Sciatic nerve (tissue), 2 donors: ENCODE measurements at regions not wholly inside any gene's neighbourhood (a gene's known extent, or its start where the extent isn't known, plus 50 kb on each side); places are given as distances from the start of the nearest gene placed in this dataset.
"Not testable (repeated sequence)": the region's sequence is repeated elsewhere in the genome, so short reads cannot be mapped to it uniquely, and the experiment has no call there.

Experiments
- ATAC-seq: fragments of 200-7000 bp; cut with Tn5 transposase; one replicate; pipeline ENCODE4 v1.9.1; 2020; ENCODE audit warnings: mild to moderate bottlenecking, moderate library complexity
- DNase-seq: peaks from one replicate; pipeline ENCODE4 v3.0.0-alpha.2; 2020; ENCODE audit warnings: low spot score
- intact Hi-C: fragments of 100-400 bp; cut with DNase I; formaldehyde crosslinking; loops from one replicate; pipeline ENCODE4 v1.14.2; 2022
- donor health status: DM: no; HTN: no; CAD: no.
- donor health status: DM: no; HTN: no; CAD: no.

- DNase-seq = no peak
- intact Hi-C loops = no loop called here
- no peak for ATAC-seq
These were observed 105.5 kb upstream of the S1PR1 start for GRCh38 chr1:101131239-101131843.

- DNase-seq (no peak), ATAC-seq (no peak)
- intact Hi-C loops = no loop called here
These were observed 105.1 kb upstream of the DPH5 start for GRCh38 chr1:101130673-101131072.

DNA sequence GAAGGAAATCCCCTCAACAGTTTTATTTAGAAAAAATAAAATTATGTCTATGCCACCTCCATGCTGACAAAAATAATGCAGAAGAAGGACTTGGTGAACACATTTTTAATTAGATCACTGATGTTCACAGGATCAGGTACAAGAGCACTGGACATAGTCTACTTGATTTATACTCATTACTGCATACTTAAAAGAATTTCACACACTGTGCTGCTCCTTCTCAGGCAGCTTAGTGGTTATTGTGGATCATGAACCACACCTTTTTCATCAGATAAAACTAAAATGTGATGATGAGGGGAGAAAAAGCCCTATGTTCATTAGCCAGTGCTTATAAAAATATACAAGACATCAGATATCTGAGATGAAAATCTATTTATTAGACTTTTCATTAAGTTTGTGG lies 103.3 kb upstream of the DPH5 start:
- DNase-seq (no peak), ATAC-seq (no peak)
- intact Hi-C loops = no loop called here

GRCh38 chr1:101128211-101128727 lies 102.7 kb upstream of the DPH5 start:
- intact Hi-C loops = no loop called here
- ATAC-seq (no peak), DNase-seq (no peak)

DNA sequence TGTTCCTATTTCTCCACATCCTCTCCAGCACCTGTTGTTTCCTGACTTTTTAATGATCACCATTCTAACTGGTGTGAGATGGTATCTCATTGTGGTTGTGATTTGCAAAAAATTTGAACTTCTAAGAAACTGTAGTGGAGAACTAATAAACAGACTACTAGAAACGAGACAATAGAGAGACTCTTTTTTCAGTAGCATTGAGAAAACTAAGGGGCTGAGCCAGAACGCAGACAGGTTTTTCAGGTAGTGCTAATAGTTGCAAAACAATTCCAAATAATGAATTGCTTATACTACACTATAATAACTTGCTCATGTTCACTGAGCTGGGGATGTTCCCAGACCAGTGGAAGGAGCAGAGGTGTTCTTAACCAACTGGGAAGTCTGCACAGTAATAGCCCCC lies 98.8 kb upstream of the DPH5 start:
- DNase-seq (no peak), ATAC-seq (no peak)
- intact Hi-C loops = no loop called here

DNA sequence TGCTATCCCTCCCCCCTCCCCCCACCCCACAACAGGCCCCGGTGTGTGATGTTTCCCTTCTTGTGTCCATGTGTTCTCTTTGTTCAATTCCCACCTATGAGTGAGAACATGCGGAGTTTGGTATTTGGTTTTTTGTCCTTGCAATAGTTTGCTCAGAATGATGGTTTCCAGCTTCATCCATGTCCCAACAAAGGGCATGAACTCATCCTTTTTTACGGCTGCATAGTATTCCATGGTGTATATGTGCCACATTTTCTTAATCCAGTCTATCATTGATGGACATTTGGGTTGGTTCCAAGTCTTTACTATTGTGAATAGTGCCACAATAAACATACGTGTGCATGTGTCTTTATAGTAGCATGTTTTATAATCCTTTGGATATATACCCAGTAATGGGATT lies 98.3 kb upstream of the DPH5 start:
- ATAC-seq, DNase-seq, intact Hi-C loops: not testable (repeated sequence)

DNA sequence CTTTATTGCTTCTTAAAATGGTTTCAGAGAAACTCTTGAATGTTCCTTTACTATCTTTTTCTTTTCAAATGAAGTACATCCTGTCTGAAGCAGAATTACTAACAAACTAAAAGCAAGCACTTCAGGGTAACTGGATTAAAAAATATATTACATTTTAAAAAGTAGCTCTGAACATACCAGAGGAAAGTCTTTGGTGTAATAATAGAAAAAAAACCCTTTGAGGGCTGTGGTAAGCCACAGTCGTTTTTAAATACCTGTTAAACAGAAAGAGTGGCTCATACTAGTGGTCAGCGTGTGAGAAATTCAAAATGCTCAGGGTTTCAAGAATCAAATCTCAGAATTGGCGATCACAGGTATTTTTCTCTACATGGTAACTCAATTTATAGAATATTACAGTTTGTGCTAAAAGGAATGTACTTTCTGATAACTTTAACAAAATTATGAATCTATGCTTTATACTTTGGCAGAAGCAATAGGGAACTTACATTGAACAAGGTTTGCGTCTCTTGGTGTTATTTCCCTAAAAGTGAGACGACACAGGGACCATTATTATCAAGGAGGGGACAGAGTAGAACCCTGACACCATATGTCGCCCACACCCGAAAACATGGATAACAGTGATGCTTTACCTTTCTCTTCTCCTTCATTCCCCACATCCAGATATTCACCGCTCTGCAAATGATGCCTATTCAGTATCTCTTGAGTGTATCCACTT lies 97.0 kb upstream of the DPH5 start:
- ATAC-seq = no peak
- no peak for DNase-seq
- intact Hi-C loops = no loop called here

- intact Hi-C loops = no loop called here
- no peak for DNase-seq
- ATAC-seq = no peak
These were observed 96.4 kb upstream of the DPH5 start for GRCh38 chr1:101121975-101122374.

DNA sequence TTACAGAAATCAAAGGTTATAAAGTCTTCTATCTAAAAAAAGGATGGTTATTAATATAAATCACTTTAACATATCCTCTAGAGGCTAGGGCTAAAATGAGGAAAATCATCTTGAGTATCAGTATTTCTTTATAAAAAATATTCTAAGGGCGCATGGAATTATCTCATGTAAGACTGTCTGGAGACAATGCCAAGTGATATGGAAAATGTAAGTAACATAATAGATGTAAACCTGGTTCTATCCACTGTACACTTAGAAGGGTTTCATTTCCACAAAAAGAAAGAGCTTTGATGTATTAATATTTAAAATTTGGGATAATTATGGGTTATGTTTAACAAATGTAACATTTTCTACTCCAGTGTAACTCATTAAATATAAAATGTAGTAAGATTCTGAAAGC lies 95.9 kb upstream of the DPH5 start:
- ATAC-seq = no peak
- intact Hi-C loops = no loop called here

DNA sequence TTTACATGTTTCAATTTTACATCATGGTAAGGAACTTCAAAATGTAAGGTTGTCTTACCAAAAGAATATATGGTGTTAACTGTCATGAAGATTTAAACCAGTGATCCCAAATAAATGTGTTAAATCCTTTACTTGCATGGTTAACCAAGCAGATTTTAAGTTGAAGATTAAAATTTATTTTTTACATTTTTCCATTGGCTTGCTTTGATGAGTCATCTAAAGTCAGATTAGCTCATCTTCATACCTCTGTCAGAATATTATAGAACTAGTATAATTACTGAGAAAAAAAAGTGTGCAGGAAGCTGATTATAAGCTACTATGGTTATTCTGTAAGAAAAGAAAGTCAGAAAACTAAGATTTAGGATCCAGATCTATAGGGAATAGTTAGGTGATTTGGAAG lies 95.3 kb upstream of the DPH5 start:
- DNase-seq = no peak

More for the DNA sequence above, 95.9 kb upstream of the DPH5 start:
- no peak for DNase-seq

DNA sequence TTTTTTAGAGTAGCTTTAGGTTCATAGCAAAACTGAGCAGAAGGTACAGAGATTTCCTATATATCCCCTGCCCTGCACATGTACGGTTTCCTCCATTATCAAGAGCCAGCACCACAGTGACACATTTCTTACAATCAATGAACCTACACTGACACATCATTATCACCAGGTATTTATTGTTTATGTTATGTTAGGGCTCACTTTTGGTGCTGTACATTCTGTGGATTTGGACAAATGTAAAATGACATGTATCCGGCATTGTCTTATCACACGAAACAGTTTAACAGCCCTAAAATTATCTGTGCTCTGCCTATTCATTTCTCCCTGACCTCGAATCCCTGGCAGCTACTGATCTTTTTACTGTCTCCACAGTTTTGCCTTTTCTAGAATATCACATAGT lies 93.7 kb upstream of the DPH5 start:
- ATAC-seq (no peak), DNase-seq (no peak)
- intact Hi-C loops = no loop called here

More for the DNA sequence above, 95.3 kb upstream of the DPH5 start:
- no peak for ATAC-seq
- intact Hi-C loops = no loop called here

- no peak for DNase-seq
- intact Hi-C loops = no loop called here
- ATAC-seq = no peak
These were observed 90.4 kb upstream of the DPH5 start for GRCh38 chr1:101116006-101116405.

DNA sequence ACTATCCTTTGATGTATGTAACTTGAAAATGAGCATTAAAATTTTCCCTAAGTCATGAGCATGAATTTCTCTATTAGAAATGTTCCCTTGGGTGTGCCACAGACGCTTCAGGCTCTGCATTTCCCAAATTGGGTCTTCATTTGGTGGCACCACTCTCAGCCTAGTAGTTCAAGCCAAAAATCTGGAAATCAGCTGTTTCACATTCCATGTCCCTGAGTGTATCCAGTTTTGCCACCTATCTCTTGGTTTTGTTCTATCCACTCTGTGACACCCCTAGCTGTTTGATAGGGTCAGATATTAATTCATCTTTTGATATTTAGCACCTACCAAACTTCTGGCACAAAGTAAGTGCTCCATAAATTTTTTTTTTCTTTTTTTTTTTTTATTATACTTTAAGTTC lies 89.5 kb upstream of the DPH5 start:
- no peak for ATAC-seq
- DNase-seq = no peak
- intact Hi-C loops = no loop called here

GRCh38 chr1:101114128-101114527 lies 88.5 kb upstream of the DPH5 start:
- DNase-seq, ATAC-seq, intact Hi-C loops: not testable (repeated sequence)

GRCh38 chr1:101112051-101112780 lies 86.6 kb upstream of the DPH5 start:
- peak; percentile 74 for ATAC-seq
- intact Hi-C loops = no loop called here
- no peak for DNase-seq

- DNase-seq = no peak
- ATAC-seq = no peak
- intact Hi-C loops = no loop called here
These were observed 85.9 kb upstream of the DPH5 start for GRCh38 chr1:101111461-101111860.

- no peak for ATAC-seq
- no peak for DNase-seq
- intact Hi-C loops = no loop called here
These were observed 84.2 kb upstream of the DPH5 start for GRCh38 chr1:101109791-101110190.

- no peak for DNase-seq
- no peak for ATAC-seq
- intact Hi-C loops = no loop called here
These were observed 82.5 kb upstream of the DPH5 start for GRCh38 chr1:101108111-101108500.

GRCh38 chr1:101107496-101108110 lies 82.0 kb upstream of the DPH5 start:
- intact Hi-C loops = no loop called here
- DNase-seq = no peak
- no peak for ATAC-seq

DNA sequence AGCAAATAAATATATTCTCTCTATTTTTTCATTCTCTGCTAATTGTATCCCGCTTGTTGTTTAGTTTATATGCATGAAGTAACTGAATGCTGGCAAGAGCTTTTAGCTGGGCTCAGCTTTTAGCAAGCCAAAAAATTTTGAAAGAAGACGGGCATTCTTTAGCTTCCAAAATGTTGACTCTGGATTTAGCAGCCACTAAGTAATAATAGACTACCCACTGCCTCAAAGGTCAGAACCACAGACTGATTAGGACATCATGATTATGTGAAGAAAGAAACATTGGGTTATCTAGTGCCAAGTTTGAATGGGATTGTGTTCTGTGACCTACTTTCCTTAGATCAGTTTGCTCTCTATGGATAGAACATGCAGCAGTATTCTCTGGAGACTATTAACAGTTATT lies 80.3 kb upstream of the DPH5 start:
- intact Hi-C loops = no loop called here
- DNase-seq = no peak
- ATAC-seq = no peak
